ENCODE measurements at regions not wholly inside any gene's neighbourhood (a gene's known extent, or its start where the extent isn't known, plus 50 kb on each side); places are given as distances from the start of the nearest gene placed in this dataset.

GRCh38 chr10:117788911-117789310, 246.4 kb downstream of the EMX2 start:
- ChIA-PET POLR2A (no interaction called here), CTCF (no interaction called here)
- Histone ChIP-seq H3K4me2 (ENCODE audit: insufficient read depth, low read length) (no peak overlapping the region), H3K27me3 (ENCODE audit: control insufficient read depth in 2 of 2, insufficient read depth in 2 of 2, low read length in 2 of 2) (no peaks in the 10 kb centered on the region), H3K36me3 (ENCODE audit: control insufficient read depth in 2 of 2, extremely low read depth in 1 of 2, insufficient read depth in 2 of 2, low read length in 2 of 2) (no peaks in the 10 kb centered on the region), H3K9me3 (replicated peaks; ENCODE audit: control insufficient read depth, insufficient read depth, low read length) (no peaks in the 10 kb centered on the region), H3K4me3 (replicated peaks in 1 of 3; ENCODE audit: insufficient read depth in 1 of 3, low read depth in 1 of 3, low read length in 3 of 3) (no peak overlapping the region), H3K9ac (replicated peaks; ENCODE audit: extremely low read depth, insufficient read depth, low read length) (no peak overlapping the region), H3K9me1 (replicated peaks; ENCODE audit: control insufficient read depth, extremely low read depth, insufficient read depth, low read length) (no peaks in the 10 kb centered on the region), H4K20me1 (replicated peaks; ENCODE audit: control insufficient read depth, extremely low read depth, insufficient read depth, low read length) (no peaks in the 10 kb centered on the region), H3K4me1 (ENCODE audit: control insufficient read depth, extremely low read depth, insufficient read depth, low read length) (no peaks in the 10 kb centered on the region), H3K27ac (ENCODE audit: insufficient read depth, low read depth, low read length) (no peak overlapping the region), H3K79me2 (ENCODE audit: control insufficient read depth, insufficient read depth, low read length) (no peaks in the 10 kb centered on the region), H2AFZ (ENCODE audit: low read depth, low read length) (no peak overlapping the region)
- intact Hi-C loops (cut with micrococcal nuclease) (no loop called here), dilution Hi-C loops (cut with MboI; ENCODE audit: extremely low pct_ligation_motif_present, low sequenced_read_pairs) (no loop called here)
- FAIRE-seq (no peak), DNase-seq (ENCODE audit: low read depth, low spot score) (no peak)
- TF ChIP-seq POLR2A (IDR thresholded peaks at IDR 0.05; ENCODE audit: low read depth, low read length), result no peak
- no TSS peak for BruUV-seq (replicated peaks)

GRCh38 chr10:117790179-117790578, 247.6 kb downstream of the EMX2 start:
- ChIA-PET POLR2A (no interaction called here), CTCF (no interaction called here)
- no TSS peak for BruUV-seq (replicated peaks)
- DNase-seq (ENCODE audit: low read depth, low spot score) (no peak), FAIRE-seq (no peak)
- H3K79me2 ChIP-seq (ENCODE audit: control insufficient read depth, insufficient read depth, low read length), result no peaks in the 10 kb centered on the region
- no peak overlapping the region for H3K27ac ChIP-seq (ENCODE audit: insufficient read depth, low read depth, low read length)
- intact Hi-C loops (cut with micrococcal nuclease) (no loop called here), dilution Hi-C loops (cut with MboI; ENCODE audit: extremely low pct_ligation_motif_present, low sequenced_read_pairs) (no loop called here)
- no peak overlapping the region for H3K4me2 ChIP-seq (ENCODE audit: insufficient read depth, low read length)
- H2AFZ ChIP-seq (ENCODE audit: low read depth, low read length), result no peak overlapping the region
- H3K9me3 ChIP-seq (replicated peaks; ENCODE audit: control insufficient read depth, insufficient read depth, low read length), result no peaks in the 10 kb centered on the region
- H3K9ac ChIP-seq (replicated peaks; ENCODE audit: extremely low read depth, insufficient read depth, low read length), result no peak overlapping the region
- H3K4me3 ChIP-seq (replicated peaks in 1 of 3; ENCODE audit: insufficient read depth in 1 of 3, low read depth in 1 of 3, low read length in 3 of 3), result no peak overlapping the region
- no peaks in the 10 kb centered on the region for H3K36me3 ChIP-seq (ENCODE audit: control insufficient read depth in 2 of 2, extremely low read depth in 1 of 2, insufficient read depth in 2 of 2, low read length in 2 of 2)
- H3K9me1 ChIP-seq (replicated peaks; ENCODE audit: control insufficient read depth, extremely low read depth, insufficient read depth, low read length), result no peaks in the 10 kb centered on the region
- no peaks in the 10 kb centered on the region for H4K20me1 ChIP-seq (replicated peaks; ENCODE audit: control insufficient read depth, extremely low read depth, insufficient read depth, low read length)
- no peaks in the 10 kb centered on the region for H3K27me3 ChIP-seq (ENCODE audit: control insufficient read depth in 2 of 2, insufficient read depth in 2 of 2, low read length in 2 of 2)
- TF ChIP-seq MYC (IDR thresholded peaks at IDR 0.05; ENCODE audit: low read depth, low read length) (no peak), POLR2A (IDR thresholded peaks at IDR 0.05; ENCODE audit: low read depth, low read length) (no peak), GATA2 (IDR thresholded peaks at IDR 0.05; ENCODE audit: insufficient read depth, insufficient read length, low read depth, low read length) (no peak), JUN (IDR thresholded peaks at IDR 0.05; ENCODE audit: borderline replicate concordance, insufficient read depth, insufficient read length, low read depth) (no peak), FOS (IDR thresholded peaks at IDR 0.05; ENCODE audit: borderline replicate concordance, insufficient read depth, low read length) (no peak), MAX (IDR thresholded peaks at IDR 0.05; ENCODE audit: insufficient read depth, insufficient read length) (no peak), POLR2AphosphoS5 (IDR thresholded peaks at IDR 0.05; ENCODE audit: insufficient read depth, low read depth, low read length) (no peak), EZH2 (IDR thresholded peaks at IDR 0.05; ENCODE audit: borderline replicate concordance, low read depth, low read length, severe bottlenecking) (no peak)
- TF ChIP-seq, protein P1, sequence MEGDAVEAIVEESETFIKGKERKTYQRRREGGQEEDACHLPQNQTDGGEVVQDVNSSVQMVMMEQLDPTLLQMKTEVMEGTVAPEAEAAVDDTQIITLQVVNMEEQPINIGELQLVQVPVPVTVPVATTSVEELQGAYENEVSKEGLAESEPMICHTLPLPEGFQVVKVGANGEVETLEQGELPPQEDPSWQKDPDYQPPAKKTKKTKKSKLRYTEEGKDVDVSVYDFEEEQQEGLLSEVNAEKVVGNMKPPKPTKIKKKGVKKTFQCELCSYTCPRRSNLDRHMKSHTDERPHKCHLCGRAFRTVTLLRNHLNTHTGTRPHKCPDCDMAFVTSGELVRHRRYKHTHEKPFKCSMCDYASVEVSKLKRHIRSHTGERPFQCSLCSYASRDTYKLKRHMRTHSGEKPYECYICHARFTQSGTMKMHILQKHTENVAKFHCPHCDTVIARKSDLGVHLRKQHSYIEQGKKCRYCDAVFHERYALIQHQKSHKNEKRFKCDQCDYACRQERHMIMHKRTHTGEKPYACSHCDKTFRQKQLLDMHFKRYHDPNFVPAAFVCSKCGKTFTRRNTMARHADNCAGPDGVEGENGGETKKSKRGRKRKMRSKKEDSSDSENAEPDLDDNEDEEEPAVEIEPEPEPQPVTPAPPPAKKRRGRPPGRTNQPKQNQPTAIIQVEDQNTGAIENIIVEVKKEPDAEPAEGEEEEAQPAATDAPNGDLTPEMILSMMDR (IDR thresholded peaks at IDR 0.05; ENCODE audit: extremely low read depth in 1 of 2, insufficient read depth in 1 of 2, low read depth in 1 of 2, low read length in 2 of 2), result no peak
- H3K4me1 ChIP-seq (ENCODE audit: control insufficient read depth, extremely low read depth, insufficient read depth, low read length), result no peaks in the 10 kb centered on the region

Data from endothelial cell of umbilical vein (primary cell).